BJ (cell line): ENCODE measurements at regions not wholly inside any gene's neighbourhood (a gene's known extent, or its start where the extent isn't known, plus 50 kb on each side); places are given as distances from the start of the nearest gene placed in this dataset.
"Not testable (repeated sequence)": the region's sequence is repeated elsewhere in the genome, so short reads cannot be mapped to it uniquely, and the experiment has no call there.

Experiments
- CTCF ChIA-PET: fragments of 350-600 bp; formaldehyde crosslinking; extraction: SDS; loops from one replicate; lab custom pipeline; 2021; ENCODE audit warnings: antibody characterized with exemption, inconsistent platforms; lab: Yijun Ruan, JAX
- POLR2A ChIA-PET: fragments of 300-600 bp; sonication (Branson Sonifier 250); formaldehyde crosslinking; extraction: SDS; loops from one replicate; lab custom pipeline; 2021; ENCODE audit warnings: antibody characterized with exemption; lab: Charles Lee
- DNase-seq: peaks from one replicate; pipeline ENCODE4 v3.0.0-alpha.2; 2011; ENCODE audit warnings: low read depth
- H3K27me3 ChIP-seq: 2 replicates; pipeline ENCODE4 v1.6.0; 2011; ENCODE audit warnings: low read length; ENCODE audit not compliant: control insufficient read depth, insufficient read depth
- H3K36me3 ChIP-seq: 2 replicates; pipeline ENCODE4 v1.5.1; 2011; ENCODE audit warnings: low read length; ENCODE audit not compliant: control insufficient read depth, insufficient read depth
- H3K4me3 ChIP-seq: 2 replicates; pipeline ENCODE4 v1.5.1; 2011; ENCODE audit warnings: low read depth, mild to moderate bottlenecking, control low read depth, low read length
- CTCF ChIP-seq: IDR thresholded peaks from 2 replicates; pipeline ENCODE4 v1.5.1; 2011; ENCODE audit warnings: low read depth, mild to moderate bottlenecking, control low read depth, inconsistent platforms, low read length, moderate library complexity; ENCODE audit not compliant: insufficient read depth

GRCh38 chr1:226461087-226461486 is 53.2 kb upstream of the PARP1 start:
- ChIA-PET POLR2A (no interaction called here), CTCF (no interaction called here)
- DNase-seq = no peak
- no peak overlapping the region for H3K4me3 ChIP-seq
- no peak for TF ChIP-seq CTCF
- no peaks in the 10 kb centered on the region for H3K36me3 ChIP-seq
- H3K27me3 ChIP-seq = 0 out of 2 replicates have a peak, but pooled peaks cover 3% of the 10 kb centered on the region

DNA sequence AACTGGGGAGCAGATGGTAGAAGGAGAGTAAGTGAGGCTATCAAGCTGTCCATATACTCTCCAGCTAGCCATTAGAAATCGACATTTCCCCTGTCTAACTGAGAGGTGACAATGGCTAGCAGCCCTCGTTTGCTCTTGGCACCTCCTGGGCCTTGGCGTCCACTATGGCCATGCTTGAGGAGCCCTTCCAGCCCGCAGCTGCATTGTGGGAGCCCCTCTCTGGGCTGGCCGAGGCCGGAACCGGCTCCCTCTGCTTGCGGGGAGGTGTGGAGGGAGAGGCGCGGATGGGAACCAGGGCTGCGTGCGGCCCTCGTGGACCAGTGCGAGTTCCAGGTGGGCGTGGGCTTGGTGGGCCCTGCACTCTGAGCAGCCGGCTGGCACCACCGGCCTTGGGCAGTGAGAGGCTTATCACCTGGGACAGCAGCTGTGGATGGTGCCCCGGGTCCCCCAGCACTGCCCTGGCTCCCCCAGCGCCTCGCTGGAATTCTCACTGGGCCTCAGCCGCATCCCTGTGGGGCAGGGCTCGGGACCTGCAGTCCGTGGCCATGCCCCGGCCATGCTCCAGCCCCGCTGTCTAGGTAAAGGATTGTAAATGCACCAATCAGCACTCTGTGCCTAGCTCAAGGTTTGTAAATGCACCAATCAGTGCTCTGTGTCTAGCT is 56.2 kb upstream of the PARP1 start:
- POLR2A ChIA-PET = no interaction called here
- CTCF ChIA-PET = no interaction called here

DNA sequence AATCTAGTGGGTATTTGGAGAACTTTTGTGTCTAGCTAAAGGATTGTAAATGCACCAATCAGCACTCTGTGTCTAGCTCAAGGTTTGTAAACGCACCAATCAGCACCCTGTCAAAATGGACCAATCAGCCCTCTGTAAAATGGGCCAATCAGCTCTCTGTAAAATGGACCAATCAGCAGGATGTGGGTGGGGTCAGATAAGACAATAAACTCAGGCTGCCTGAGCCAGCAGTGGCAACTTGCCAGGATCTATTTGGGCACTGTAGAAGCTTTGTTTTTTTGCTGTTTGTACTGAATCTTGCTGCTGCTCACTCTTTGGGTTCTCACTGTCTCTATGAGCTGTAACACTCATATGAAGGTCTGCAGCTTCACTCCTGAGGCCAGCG is 56.7 kb upstream of the PARP1 start:
- H3K4me3 ChIP-seq, DNase-seq, H3K27me3 ChIP-seq, H3K36me3 ChIP-seq, POLR2A ChIA-PET, CTCF ChIA-PET: not testable (repeated sequence)

More for the DNA sequence above, 56.2 kb upstream of the PARP1 start:
- Histone ChIP-seq H3K36me3 (no peaks in the 10 kb centered on the region), H3K27me3 (0 out of 2 replicates have a peak, but pooled peaks cover under 1% of the 10 kb centered on the region), H3K4me3 (no peak overlapping the region)
- no peak for DNase-seq
- TF ChIP-seq CTCF = no peak

DNA sequence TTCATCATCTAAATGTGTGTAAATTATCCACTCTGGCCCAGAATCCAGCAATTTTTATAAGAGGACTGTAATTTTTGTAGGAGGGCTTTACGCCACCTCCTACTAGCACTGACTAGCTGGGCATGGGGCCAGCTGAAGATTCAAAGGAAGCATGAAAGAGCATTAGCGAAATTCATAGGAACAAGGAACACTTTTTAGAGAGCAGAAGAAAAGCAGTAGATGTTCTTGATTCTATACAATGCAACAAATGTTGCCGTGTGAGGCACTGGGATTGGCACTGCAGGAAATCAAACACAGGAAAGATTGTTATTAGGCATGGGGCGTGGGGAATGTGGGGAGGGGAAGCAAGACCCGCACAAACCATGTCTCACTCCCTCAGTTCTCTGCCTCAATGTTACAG is 58.4 kb upstream of the PARP1 start:
- CTCF ChIA-PET = no interaction called here
- POLR2A ChIA-PET = no interaction called here
- no peak for TF ChIP-seq CTCF
- Histone ChIP-seq H3K36me3 (no peaks in the 10 kb centered on the region), H3K4me3 (no peak overlapping the region), H3K27me3 (0 out of 2 replicates have a peak, but pooled peaks cover under 1% of the 10 kb centered on the region)
- DNase-seq = no peak

DNA sequence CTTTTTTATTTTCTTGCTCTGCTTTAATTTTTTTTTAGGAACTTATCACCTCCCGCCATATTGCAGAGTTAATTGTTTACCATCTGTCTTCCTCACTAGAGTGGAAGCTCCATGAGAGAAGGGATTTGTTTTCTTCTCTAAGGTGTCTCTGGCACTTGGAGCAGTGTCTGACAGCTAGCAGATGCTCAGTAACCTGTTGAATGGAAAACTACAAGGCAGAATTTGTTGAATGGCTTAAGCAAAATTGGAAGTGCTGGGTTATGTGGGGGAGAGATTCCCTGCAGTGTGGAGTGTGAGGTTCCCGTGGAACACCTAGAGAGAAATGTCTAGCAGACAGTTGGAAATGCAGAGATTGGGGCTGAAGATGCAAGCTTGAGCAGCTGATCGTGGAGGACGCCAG is 59.5 kb upstream of the PARP1 start:
- DNase-seq = no peak
- CTCF ChIA-PET = no interaction called here
- no peak overlapping the region for H3K4me3 ChIP-seq
- H3K36me3 ChIP-seq = no peaks in the 10 kb centered on the region
- no peak for TF ChIP-seq CTCF
- 0 out of 2 replicates have a peak, but pooled peaks cover 2% of the 10 kb centered on the region for H3K27me3 ChIP-seq
- POLR2A ChIA-PET = no interaction called here
